ENCODE measurements at regions not wholly inside any gene's neighbourhood (a gene's known extent, or its start where the extent isn't known, plus 50 kb on each side); places are given as distances from the start of the nearest gene placed in this dataset.

DNA sequence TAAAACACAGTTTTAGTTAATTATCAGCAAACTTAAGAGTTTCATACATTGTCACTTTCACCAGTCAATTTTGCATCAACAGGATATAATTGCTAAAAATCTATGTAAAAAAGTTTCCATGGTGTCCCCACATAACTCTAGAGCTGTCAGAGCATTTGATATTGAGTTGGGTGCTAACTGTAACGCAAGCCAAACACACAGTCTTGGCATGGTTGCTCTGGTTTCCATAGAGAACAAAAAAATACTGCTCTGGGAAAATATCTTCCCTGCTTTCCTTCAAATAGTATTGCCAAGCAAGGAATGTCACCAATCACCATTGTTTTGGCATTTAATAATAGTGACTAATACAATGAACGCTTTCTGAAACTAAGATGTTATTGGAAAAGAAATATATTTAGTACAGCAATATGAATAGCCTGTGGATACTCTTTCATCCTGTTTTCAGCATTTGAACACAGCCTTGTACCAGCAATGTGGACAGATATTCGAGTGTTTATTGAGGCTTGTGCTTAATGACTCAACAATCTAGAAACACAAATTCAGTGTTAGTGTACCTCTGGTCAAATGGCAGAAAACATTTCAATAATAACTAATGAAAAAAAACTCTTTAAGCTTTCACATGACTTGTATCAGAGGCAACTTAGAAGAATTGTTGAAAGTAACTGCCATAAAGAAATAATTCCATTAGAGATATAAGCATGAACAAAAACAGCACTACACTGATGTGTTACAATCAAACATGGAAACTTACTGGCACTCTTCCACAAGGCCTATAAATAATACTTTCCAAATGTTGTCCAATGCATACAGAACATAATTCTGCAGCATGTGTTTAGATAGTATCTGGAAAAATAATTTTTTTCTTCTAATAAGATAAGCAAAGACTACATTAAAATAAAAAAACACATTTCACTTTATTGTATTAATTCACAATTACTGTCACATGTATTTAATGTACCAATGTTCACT, 1469.5 kb upstream of the CELF2 start:
- H3K4me3 ChIP-seq (ENCODE audit: low read length), result no peak overlapping the region

DNA sequence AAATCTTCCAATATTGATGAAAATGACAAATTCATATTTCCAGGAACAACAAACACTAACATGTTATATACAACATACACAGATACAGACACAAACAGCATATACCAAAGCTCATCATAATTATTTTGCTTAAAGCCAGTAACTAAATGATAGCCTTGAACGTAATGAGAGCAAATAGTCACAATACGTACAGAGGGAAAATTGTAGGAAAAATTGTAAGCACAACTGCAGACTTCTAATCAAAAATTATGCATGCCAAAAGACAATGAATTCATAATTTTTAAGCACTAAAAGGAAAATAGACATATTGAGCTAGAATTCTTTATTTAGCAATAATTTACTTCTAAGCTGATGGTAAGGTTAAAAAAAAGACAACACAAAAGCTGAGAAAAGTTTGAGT, 1466.9 kb upstream of the CELF2 start:
- Histone ChIP-seq H2BK5ac (ENCODE audit: low read length) (no peak overlapping the region), H2BK120ac (ENCODE audit: low read depth, low read length) (no peak overlapping the region), H2AK5ac (ENCODE audit: low read length) (no peak overlapping the region), H3K4me2 (ENCODE audit: low read length) (no peak overlapping the region), H4K8ac (ENCODE audit: low read depth, low read length) (no peak overlapping the region), H4K5ac (ENCODE audit: low read length) (no peak overlapping the region), H3K27ac (ENCODE audit: low read depth, low read length) (no peak overlapping the region), H3K79me1 (ENCODE audit: low read length) (no peaks in the 10 kb centered on the region), H3K4me1 (ENCODE audit: control insufficient read depth, low read depth, low read length) (no peaks in the 10 kb centered on the region), H3K9ac (ENCODE audit: low read length) (no peak overlapping the region), H3K79me2 (ENCODE audit: control insufficient read depth, insufficient read depth, low read length) (no peaks in the 10 kb centered on the region), H3K4me3 (ENCODE audit: low read length) (no peak overlapping the region), H3K56ac (ENCODE audit: low read length) (no peak overlapping the region), H3K23ac (ENCODE audit: low read length) (no peak overlapping the region), H3K27me3 (ENCODE audit: insufficient read depth, low read length, poor library complexity) (no peaks in the 10 kb centered on the region), H2BK15ac (replicated peaks; ENCODE audit: low read depth) (no peak overlapping the region), H3K4ac (ENCODE audit: low read depth, low read length) (no peak overlapping the region), H3K36me3 (ENCODE audit: control insufficient read depth, insufficient read depth, low read length) (no peaks in the 10 kb centered on the region), H3K18ac (ENCODE audit: low read length) (no peak overlapping the region)
- DNase-seq, result no peak
- WGBS (ENCODE audit: extremely low coverage, insufficient coverage, low lambda C conversion rate), result no CpG with 5 or more reads among the region's 2 CpGs

More for the DNA sequence above, 1469.5 kb upstream of the CELF2 start:
- Histone ChIP-seq H3K4me1 (ENCODE audit: control insufficient read depth, low read depth, low read length) (no peaks in the 10 kb centered on the region), H3K79me2 (ENCODE audit: control insufficient read depth, insufficient read depth, low read length) (no peaks in the 10 kb centered on the region), H3K36me3 (ENCODE audit: control insufficient read depth, insufficient read depth, low read length) (no peaks in the 10 kb centered on the region), H3K9ac (ENCODE audit: low read length) (no peak overlapping the region), H3K4me2 (ENCODE audit: low read length) (no peak overlapping the region), H3K27ac (ENCODE audit: low read depth, low read length) (no peak overlapping the region), H4K5ac (ENCODE audit: low read length) (no peak overlapping the region), H2BK120ac (ENCODE audit: low read depth, low read length) (no peak overlapping the region), H3K23ac (ENCODE audit: low read length) (no peak overlapping the region), H2AK5ac (ENCODE audit: low read length) (no peak overlapping the region), H2BK15ac (replicated peaks; ENCODE audit: low read depth) (no peak overlapping the region), H2BK5ac (ENCODE audit: low read length) (no peak overlapping the region), H3K4ac (ENCODE audit: low read depth, low read length) (no peak overlapping the region), H4K8ac (ENCODE audit: low read depth, low read length) (no peak overlapping the region), H3K18ac (ENCODE audit: low read length) (no peak overlapping the region), H3K56ac (ENCODE audit: low read length) (no peak overlapping the region), H3K27me3 (ENCODE audit: insufficient read depth, low read length, poor library complexity) (no peaks in the 10 kb centered on the region), H3K79me1 (ENCODE audit: low read length) (no peaks in the 10 kb centered on the region)
- WGBS (ENCODE audit: extremely low coverage, insufficient coverage, low lambda C conversion rate), result no CpG with 5 or more reads among the region's 3 CpGs
- DNase-seq, result no peak

DNA sequence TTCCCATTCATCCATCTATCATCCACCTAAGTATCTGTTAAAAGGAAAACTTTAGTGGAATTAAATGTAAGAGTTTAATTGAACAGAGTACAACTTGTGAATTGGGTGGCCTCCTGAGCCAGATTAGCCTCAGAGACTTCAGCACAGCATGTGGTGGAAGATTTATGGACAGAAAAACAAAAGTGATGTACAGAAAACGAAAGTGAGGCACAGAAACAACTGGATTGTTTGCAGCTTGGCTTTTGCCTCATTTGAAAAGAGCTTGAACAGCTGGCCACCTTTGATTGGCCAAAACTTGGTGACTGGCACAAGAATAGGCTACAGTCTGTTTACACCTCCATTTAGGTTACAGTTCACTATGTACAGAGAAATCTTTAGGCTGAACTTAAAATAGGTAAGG, 1463.4 kb upstream of the CELF2 start:
- Histone ChIP-seq H2BK120ac (ENCODE audit: low read depth, low read length) (no peak overlapping the region), H2AK5ac (ENCODE audit: low read length) (no peak overlapping the region), H3K9ac (ENCODE audit: low read length) (no peak overlapping the region), H3K23ac (ENCODE audit: low read length) (no peak overlapping the region), H3K4me1 (ENCODE audit: control insufficient read depth, low read depth, low read length) (no peaks in the 10 kb centered on the region), H3K27ac (ENCODE audit: low read depth, low read length) (no peak overlapping the region), H3K79me2 (ENCODE audit: control insufficient read depth, insufficient read depth, low read length) (no peaks in the 10 kb centered on the region), H3K36me3 (ENCODE audit: control insufficient read depth, insufficient read depth, low read length) (no peaks in the 10 kb centered on the region), H3K56ac (ENCODE audit: low read length) (no peak overlapping the region), H3K4ac (ENCODE audit: low read depth, low read length) (no peak overlapping the region), H3K27me3 (ENCODE audit: insufficient read depth, low read length, poor library complexity) (no peaks in the 10 kb centered on the region), H3K18ac (ENCODE audit: low read length) (no peak overlapping the region), H3K4me3 (ENCODE audit: low read length) (no peak overlapping the region), H2BK5ac (ENCODE audit: low read length) (no peak overlapping the region), H3K4me2 (ENCODE audit: low read length) (no peak overlapping the region), H4K8ac (ENCODE audit: low read depth, low read length) (no peak overlapping the region), H2BK15ac (replicated peaks; ENCODE audit: low read depth) (no peak overlapping the region), H4K5ac (ENCODE audit: low read length) (no peak overlapping the region), H3K79me1 (ENCODE audit: low read length) (no peaks in the 10 kb centered on the region)
- WGBS (ENCODE audit: extremely low coverage, insufficient coverage, low lambda C conversion rate), result no CpG with 5 or more reads among the region's 1 CpG
- DNase-seq, result no peak

DNA sequence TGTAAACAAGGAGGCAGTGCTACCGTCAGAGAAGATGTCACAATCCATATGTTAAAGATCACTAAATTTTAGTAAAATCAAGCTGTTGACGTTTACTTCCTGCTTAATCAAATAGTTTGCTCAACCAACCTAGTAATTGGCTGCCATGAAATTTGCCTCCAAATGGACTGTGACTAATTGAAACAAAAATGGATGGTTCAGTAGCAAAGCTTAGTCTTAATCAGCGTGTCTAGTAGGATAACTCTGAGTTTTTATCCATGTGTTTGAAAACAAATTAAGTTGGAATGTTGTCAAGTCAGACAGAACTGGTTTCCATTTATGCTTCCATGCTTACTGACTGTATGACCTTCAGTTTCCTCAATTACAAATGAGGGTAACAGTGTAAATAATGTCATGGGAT, 1456.7 kb upstream of the CELF2 start:
- WGBS (ENCODE audit: extremely low coverage, insufficient coverage, low lambda C conversion rate), result no CpG with 5 or more reads among the region's 3 CpGs
- H3K4me3 ChIP-seq (ENCODE audit: low read length), result no peak overlapping the region
- H3K79me2 ChIP-seq (ENCODE audit: control insufficient read depth, insufficient read depth, low read length), result no peaks in the 10 kb centered on the region
- H3K56ac ChIP-seq (ENCODE audit: low read length), result no peak overlapping the region
- H2BK120ac ChIP-seq (ENCODE audit: low read depth, low read length), result no peak overlapping the region
- no peaks in the 10 kb centered on the region for H3K4me1 ChIP-seq (ENCODE audit: control insufficient read depth, low read depth, low read length)
- no peak overlapping the region for H3K27ac ChIP-seq (ENCODE audit: low read depth, low read length)
- no peak overlapping the region for H2BK5ac ChIP-seq (ENCODE audit: low read length)
- no peak overlapping the region for H2BK15ac ChIP-seq (replicated peaks; ENCODE audit: low read depth)
- no peak overlapping the region for H3K4me2 ChIP-seq (ENCODE audit: low read length)
- no peak overlapping the region for H2AK5ac ChIP-seq (ENCODE audit: low read length)
- H3K4ac ChIP-seq (ENCODE audit: low read depth, low read length), result no peak overlapping the region
- H3K79me1 ChIP-seq (ENCODE audit: low read length), result no peaks in the 10 kb centered on the region
- no peak overlapping the region for H3K23ac ChIP-seq (ENCODE audit: low read length)
- H3K27me3 ChIP-seq (ENCODE audit: insufficient read depth, low read length, poor library complexity), result no peaks in the 10 kb centered on the region
- no peak overlapping the region for H3K9ac ChIP-seq (ENCODE audit: low read length)
- DNase-seq, result no peak
- H3K36me3 ChIP-seq (ENCODE audit: control insufficient read depth, insufficient read depth, low read length), result no peaks in the 10 kb centered on the region
- H3K18ac ChIP-seq (ENCODE audit: low read length), result peak overlapping the region; percentile 10
- no peak overlapping the region for H4K8ac ChIP-seq (ENCODE audit: low read depth, low read length)
- H4K5ac ChIP-seq (ENCODE audit: low read length), result no peak overlapping the region

DNA sequence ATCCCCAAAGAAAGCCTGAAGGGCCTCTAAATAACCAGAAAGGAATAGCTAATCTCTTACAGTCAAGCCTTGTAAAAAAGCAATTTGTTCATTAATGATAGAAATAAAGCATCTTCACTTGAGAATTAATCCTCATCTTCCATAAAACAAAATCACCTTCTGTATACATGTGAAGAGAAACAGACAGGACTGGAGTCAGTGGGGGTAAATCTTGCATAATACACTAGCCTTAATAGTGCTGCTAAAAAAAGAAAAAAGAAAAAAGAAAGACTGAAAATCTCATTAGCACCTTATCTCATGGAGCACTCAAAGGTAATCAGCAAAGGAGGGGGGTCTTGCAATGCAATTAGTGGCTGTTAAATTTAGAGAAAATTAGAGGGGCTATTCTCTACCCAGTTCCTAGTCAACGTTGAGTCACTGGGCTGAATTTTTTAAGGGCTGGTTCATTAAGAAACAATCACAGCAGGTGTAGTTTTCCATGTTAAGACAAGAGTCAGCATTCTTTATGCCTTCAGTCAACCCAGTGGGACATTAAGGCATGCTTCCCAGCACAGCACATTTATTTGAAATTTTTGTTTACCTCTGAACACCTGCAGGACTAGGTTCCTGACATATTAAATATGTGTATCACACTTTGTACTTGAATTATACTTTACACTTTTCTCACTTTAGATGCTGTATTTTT, 1455.7 kb upstream of the CELF2 start:
- WGBS (ENCODE audit: extremely low coverage, insufficient coverage, low lambda C conversion rate), result no CpG with 5 or more reads among the region's 1 CpG
- Histone ChIP-seq H3K4me3 (ENCODE audit: low read length) (no peak overlapping the region), H3K27ac (ENCODE audit: low read depth, low read length) (no peak overlapping the region)

More for the DNA sequence above, 1455.7 kb upstream of the CELF2 start:
- Histone ChIP-seq H3K27me3 (ENCODE audit: insufficient read depth, low read length, poor library complexity) (no peaks in the 10 kb centered on the region), H3K36me3 (ENCODE audit: control insufficient read depth, insufficient read depth, low read length) (no peaks in the 10 kb centered on the region), H3K56ac (ENCODE audit: low read length) (no peak overlapping the region), H4K8ac (ENCODE audit: low read depth, low read length) (no peak overlapping the region), H2BK5ac (ENCODE audit: low read length) (no peak overlapping the region), H3K4me2 (ENCODE audit: low read length) (no peak overlapping the region), H3K23ac (ENCODE audit: low read length) (no peak overlapping the region), H4K5ac (ENCODE audit: low read length) (no peak overlapping the region), H2BK15ac (replicated peaks; ENCODE audit: low read depth) (no peak overlapping the region), H2BK120ac (ENCODE audit: low read depth, low read length) (no peak overlapping the region), H3K79me2 (ENCODE audit: control insufficient read depth, insufficient read depth, low read length) (no peaks in the 10 kb centered on the region), H3K4ac (ENCODE audit: low read depth, low read length) (no peak overlapping the region), H2AK5ac (ENCODE audit: low read length) (no peak overlapping the region), H3K79me1 (ENCODE audit: low read length) (no peaks in the 10 kb centered on the region), H3K18ac (ENCODE audit: low read length) (no peak overlapping the region), H3K9ac (ENCODE audit: low read length) (no peak overlapping the region), H3K4me1 (ENCODE audit: control insufficient read depth, low read depth, low read length) (no peaks in the 10 kb centered on the region)
- DNase-seq, result peak; percentile 85

Measured in mesendoderm (in vitro differentiated cells).